ENCODE measurements at regions not wholly inside any gene's neighbourhood (a gene's known extent, or its start where the extent isn't known, plus 50 kb on each side); places are given as distances from the start of the nearest gene placed in this dataset.

DNA sequence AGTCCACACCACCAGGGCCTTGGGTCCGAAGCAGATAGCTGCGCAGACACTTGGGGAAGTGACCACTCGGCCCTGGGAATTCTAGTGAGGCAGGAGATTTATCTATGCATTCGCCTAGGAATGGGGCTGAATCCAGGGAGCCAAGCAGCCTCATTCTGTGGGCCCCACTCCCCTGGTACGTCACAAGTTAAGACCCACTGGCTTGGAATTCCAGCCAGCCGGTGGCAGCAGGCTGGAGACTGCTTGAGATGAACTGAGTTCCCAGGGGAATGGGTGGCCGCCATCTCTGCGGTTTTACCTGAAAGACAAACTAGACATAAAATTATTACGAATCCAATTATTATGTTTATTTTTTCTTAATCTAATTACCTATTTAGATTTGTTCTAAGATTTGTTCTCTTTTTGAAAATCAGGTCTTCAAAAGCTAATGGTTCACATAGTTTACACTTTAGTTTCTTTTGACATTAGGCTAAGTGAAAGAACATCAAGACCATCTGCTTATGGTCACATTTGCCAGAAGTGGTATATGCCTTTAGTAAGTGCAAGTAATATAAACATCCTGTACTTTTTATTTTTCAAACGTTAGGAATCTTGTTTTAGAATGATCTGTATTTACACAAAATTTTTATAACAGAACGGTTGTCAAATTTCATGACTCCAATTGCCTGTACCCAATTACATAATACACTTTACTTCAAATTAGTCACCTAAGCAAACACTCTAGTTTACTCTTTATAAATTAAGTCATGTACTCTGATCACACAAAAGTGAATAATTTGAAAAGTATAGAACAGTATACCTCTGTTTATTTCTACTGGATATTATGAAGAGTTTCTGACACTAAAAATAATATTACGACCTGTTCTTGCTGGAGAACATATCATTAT, 74.4 kb downstream of the SLITRK6 start:
- TF ChIP-seq CTCF (conservative IDR thresholded peaks at IDR 0.05) = no peak
- H3K27ac ChIP-seq = peak overlapping the region; percentile 56

DNA sequence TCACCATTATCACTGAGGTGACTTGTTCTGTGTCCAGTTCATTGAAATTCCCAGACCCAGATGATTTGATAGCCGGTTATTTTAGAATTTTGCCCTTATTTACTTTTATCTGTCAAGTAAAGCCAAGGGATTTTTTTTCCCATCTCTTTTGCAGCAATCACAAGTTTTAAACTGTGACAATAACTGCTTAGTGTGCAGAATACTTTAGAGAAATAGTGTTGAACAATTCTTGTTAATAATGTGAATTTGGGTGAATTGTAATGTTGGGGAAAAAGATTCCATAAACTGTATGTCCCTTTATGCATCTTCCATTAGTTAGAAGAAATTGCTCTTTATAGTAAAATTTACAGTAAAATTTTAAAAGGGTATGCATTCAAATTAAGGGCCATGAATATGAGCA, 79.5 kb downstream of the SLITRK6 start:
- H3K27ac ChIP-seq = peak overlapping the region; percentile 2
- no peak for TF ChIP-seq CTCF (conservative IDR thresholded peaks at IDR 0.05)

GRCh38 chr13:85717921-85718320, 81.3 kb downstream of the SLITRK6 start:
- peak overlapping the region; percentile 2 for H3K27ac ChIP-seq
- TF ChIP-seq CTCF (conservative IDR thresholded peaks at IDR 0.05) = no peak

DNA sequence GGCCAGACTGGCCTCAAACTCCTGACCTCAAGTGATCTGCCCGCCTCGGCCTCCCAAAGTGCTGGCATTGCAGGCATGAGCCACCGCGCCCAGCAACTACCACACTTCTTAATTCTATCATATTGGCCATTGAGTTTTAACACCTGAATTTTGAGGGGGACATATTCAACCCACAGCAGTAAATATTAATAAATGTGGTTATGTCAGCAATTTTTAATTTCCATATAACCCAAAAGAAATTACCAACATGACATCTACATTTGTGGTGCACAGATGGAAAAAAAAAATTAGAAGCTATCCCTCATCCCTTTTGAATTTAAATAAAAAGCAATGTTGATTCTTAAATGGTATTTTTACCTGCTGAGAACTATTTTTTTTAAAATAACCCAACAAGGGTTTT, 88.7 kb downstream of the SLITRK6 start:
- peak overlapping the region; percentile 68 for H3K27ac ChIP-seq
- TF ChIP-seq CTCF (conservative IDR thresholded peaks at IDR 0.05) = no peak

DNA sequence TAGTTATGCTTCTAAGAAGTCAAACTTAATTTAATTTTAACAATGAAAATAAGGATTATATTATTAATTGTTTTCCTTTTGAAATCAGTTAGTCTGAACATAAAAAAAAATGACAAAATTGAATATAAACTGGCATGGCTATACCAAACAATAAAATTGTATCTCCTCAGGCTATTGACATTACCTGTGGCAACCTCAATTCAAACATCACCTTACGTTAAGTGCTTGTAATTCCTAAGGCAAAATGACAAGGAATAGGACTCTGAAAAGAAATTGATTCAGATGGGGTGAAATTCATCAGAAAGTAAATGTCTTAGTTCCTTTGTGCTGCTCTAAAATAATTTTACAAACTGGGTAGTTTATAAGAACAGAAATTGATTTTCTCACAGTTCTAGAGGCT, 89.5 kb downstream of the SLITRK6 start:
- H3K27ac ChIP-seq = peak overlapping the region; percentile 68
- no peak for TF ChIP-seq CTCF (conservative IDR thresholded peaks at IDR 0.05)

- TF ChIP-seq CTCF (conservative IDR thresholded peaks at IDR 0.05) = no peak
- H3K27ac ChIP-seq = peak overlapping the region; percentile 68
Measured at GRCh38 chr13:85709072-85709471, 90.1 kb downstream of the SLITRK6 start.

- no peak for TF ChIP-seq CTCF (conservative IDR thresholded peaks at IDR 0.05)
- no peak overlapping the region for H3K27ac ChIP-seq
Measured at GRCh38 chr13:85700906-85701305, 98.3 kb downstream of the SLITRK6 start.

All from VCaP (cell line).